ENCODE measurements at regions not wholly inside any gene's neighbourhood (a gene's known extent, or its start where the extent isn't known, plus 50 kb on each side); places are given as distances from the start of the nearest gene placed in this dataset.

DNA sequence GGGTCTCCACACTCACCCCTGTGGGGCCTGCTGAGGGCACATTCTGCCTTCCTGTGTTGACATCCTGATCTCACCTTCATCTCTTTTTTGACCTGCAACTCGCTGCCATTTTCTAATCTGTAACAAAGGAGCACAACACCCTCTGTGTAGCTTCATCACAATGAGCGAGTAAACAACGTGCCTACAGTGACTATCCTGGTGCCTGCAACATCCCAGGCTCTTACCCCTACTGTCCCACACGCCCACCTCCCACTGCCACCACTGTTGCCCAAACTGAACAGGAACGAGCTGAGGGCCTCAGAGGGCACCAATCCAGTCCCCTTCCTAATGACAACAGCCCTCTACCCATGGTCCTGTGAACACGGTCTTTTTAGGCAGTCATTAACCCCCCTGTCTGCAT, 102.2 kb upstream of the GJB6 start:
- Mint-ChIP-seq H3K4me1 (peaks cover 46% of the 10 kb centered on the region), H3K27me3 (ENCODE audit: low read depth in 3 of 3) (peaks cover 0 to 6% (median 1%) of the 10 kb centered on the region in 3 donors), H3K36me3 (peaks cover 3 to 7% of the 10 kb centered on the region in 2 donors), H3K4me3 (no peak overlapping the region), H3K9me3 (peaks cover 2 to 10% (median 6%) of the 10 kb centered on the region in 7 donors), H3K27ac (peak overlapping the region in 2 of 7 donors; percentile 3 to 6)
- no peak overlapping the region for H2AFZ ChIP-seq (ENCODE audit: insufficient read depth, low read depth, low read length, poor library complexity, severe bottlenecking)
- H3K9ac ChIP-seq (ENCODE audit: insufficient read depth, low read length, poor library complexity, severe bottlenecking): no peak overlapping the region
- H3K27me3 ChIP-seq (ENCODE audit: control insufficient read depth in 2 of 2, insufficient read depth in 2 of 2, low read length in 2 of 2): no peaks in the 10 kb centered on the region
- no peaks in the 10 kb centered on the region for H4K20me1 ChIP-seq (ENCODE audit: insufficient read depth, low read length)
- no peaks in the 10 kb centered on the region for H3K79me2 ChIP-seq (ENCODE audit: insufficient read depth, low read length)
- WGBS (ENCODE audit: insufficient coverage): 89% methylated on average over 5 of the region's 6 CpGs
- H3K9me3 ChIP-seq (replicated peaks in 1 of 2; ENCODE audit: control insufficient read depth in 1 of 2, insufficient read depth in 1 of 2, low read length in 2 of 2): no peaks in the 10 kb centered on the region
- H3K4me1 ChIP-seq (ENCODE audit: control insufficient read depth in 1 of 2, insufficient read depth in 2 of 2, low read length in 2 of 2): peaks cover 29 to 38% of the 10 kb centered on the region in 2 donors
- no peak overlapping the region for H3K4me3 ChIP-seq (replicated peaks in 1 of 3; ENCODE audit: low read depth in 2 of 3, low read length in 3 of 3)
- H3K4me2 ChIP-seq (replicated peaks; ENCODE audit: extremely low read depth, low read length, poor library complexity, severe bottlenecking): no peak overlapping the region
- TF ChIP-seq, protein P1, sequence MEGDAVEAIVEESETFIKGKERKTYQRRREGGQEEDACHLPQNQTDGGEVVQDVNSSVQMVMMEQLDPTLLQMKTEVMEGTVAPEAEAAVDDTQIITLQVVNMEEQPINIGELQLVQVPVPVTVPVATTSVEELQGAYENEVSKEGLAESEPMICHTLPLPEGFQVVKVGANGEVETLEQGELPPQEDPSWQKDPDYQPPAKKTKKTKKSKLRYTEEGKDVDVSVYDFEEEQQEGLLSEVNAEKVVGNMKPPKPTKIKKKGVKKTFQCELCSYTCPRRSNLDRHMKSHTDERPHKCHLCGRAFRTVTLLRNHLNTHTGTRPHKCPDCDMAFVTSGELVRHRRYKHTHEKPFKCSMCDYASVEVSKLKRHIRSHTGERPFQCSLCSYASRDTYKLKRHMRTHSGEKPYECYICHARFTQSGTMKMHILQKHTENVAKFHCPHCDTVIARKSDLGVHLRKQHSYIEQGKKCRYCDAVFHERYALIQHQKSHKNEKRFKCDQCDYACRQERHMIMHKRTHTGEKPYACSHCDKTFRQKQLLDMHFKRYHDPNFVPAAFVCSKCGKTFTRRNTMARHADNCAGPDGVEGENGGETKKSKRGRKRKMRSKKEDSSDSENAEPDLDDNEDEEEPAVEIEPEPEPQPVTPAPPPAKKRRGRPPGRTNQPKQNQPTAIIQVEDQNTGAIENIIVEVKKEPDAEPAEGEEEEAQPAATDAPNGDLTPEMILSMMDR (IDR thresholded peaks at IDR 0.05): no peak
- intact Hi-C loops (cut with micrococcal nuclease): no loop called here
- H3K27ac ChIP-seq (ENCODE audit: low read depth in 1 of 2, low read length in 2 of 2): no peak overlapping the region
- DNase-seq: no peak
- H3K36me3 ChIP-seq (replicated peaks in 1 of 2; ENCODE audit: control insufficient read depth in 1 of 2, insufficient read depth in 2 of 2, low read length in 2 of 2): no peaks in the 10 kb centered on the region

DNA sequence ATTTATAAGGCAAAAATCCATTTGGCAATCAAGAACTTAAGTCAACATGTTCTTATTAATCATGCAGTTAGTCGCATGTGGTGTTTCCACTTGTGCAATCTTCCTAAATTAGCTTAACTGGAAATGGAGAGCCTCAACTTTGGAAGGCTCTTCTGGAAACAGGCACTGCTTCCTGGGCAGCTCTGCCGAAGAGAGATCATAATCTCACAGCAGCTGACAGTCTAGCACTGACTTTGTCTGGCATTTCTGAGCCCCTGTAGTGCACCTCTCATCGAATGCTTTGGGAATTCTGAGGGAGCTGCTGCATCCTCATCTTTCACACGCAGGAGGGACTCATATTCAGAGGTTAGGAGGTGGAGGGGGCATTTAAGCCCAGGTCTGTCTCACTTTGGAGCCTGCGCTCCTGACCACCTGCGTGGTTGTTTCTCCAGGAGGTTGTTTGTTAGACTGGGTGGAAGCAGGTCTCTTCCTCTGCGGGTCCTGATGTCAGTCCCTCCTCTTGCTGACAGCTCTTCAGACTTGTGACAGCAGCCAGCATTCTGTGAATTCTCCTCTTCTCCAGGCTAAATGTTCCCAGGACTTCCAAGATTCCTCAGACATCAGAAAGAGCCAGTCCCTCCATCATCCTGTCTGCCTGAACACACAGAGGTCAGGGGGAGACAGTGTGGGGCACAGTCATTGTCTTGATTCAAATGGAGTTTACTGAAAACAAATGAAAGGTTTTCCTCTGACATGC, 100.4 kb upstream of the GJB6 start:
- H3K9me3 ChIP-seq (replicated peaks in 1 of 2; ENCODE audit: control insufficient read depth in 1 of 2, insufficient read depth in 1 of 2, low read length in 2 of 2): peaks cover 0 to 2% of the 10 kb centered on the region in 2 donors
- H4K20me1 ChIP-seq (ENCODE audit: insufficient read depth, low read length): no peaks in the 10 kb centered on the region
- peaks cover 9 to 25% (median 11%) of the 10 kb centered on the region in 7 donors for H3K9me3 Mint-ChIP-seq
- H3K9ac ChIP-seq (ENCODE audit: insufficient read depth, low read length, poor library complexity, severe bottlenecking): no peak overlapping the region
- no peaks in the 10 kb centered on the region for H3K36me3 ChIP-seq (replicated peaks in 1 of 2; ENCODE audit: control insufficient read depth in 1 of 2, insufficient read depth in 2 of 2, low read length in 2 of 2)
- H3K4me2 ChIP-seq (replicated peaks; ENCODE audit: extremely low read depth, low read length, poor library complexity, severe bottlenecking): no peak overlapping the region
- H2AFZ ChIP-seq (ENCODE audit: insufficient read depth, low read depth, low read length, poor library complexity, severe bottlenecking): no peak overlapping the region
- no peaks in the 10 kb centered on the region for H3K79me2 ChIP-seq (ENCODE audit: insufficient read depth, low read length)
- TF ChIP-seq, protein P1 (IDR thresholded peaks at IDR 0.05): no peak
- intact Hi-C loops (cut with micrococcal nuclease): no loop called here
- H3K27me3 Mint-ChIP-seq (ENCODE audit: low read depth in 3 of 3): peaks cover 0 to 5% (median 0%) of the 10 kb centered on the region in 3 donors
- H3K27me3 ChIP-seq (ENCODE audit: control insufficient read depth in 2 of 2, insufficient read depth in 2 of 2, low read length in 2 of 2): no peaks in the 10 kb centered on the region
- no peak overlapping the region for H3K27ac Mint-ChIP-seq
- H3K27ac ChIP-seq (ENCODE audit: low read depth in 1 of 2, low read length in 2 of 2): no peak overlapping the region
- no peak overlapping the region for H3K4me3 ChIP-seq (replicated peaks in 1 of 3; ENCODE audit: low read depth in 2 of 3, low read length in 3 of 3)
- H3K36me3 Mint-ChIP-seq: peaks cover 3 to 7% of the 10 kb centered on the region in 2 donors
- DNase-seq: no peak
- H3K4me3 Mint-ChIP-seq: no peak overlapping the region
- H3K4me1 Mint-ChIP-seq: peaks cover 30% of the 10 kb centered on the region
- peaks cover 13 to 21% of the 10 kb centered on the region in 2 donors for H3K4me1 ChIP-seq (ENCODE audit: control insufficient read depth in 1 of 2, insufficient read depth in 2 of 2, low read length in 2 of 2)
- WGBS (ENCODE audit: insufficient coverage): 31% methylated on average over 4 of the region's 7 CpGs

Data from CD14-positive monocyte (primary cell).